Activated B cell treated with CpG ODN at 0.5 μM for 24 hours (primary cell): ENCODE measurements at regions not wholly inside any gene's neighbourhood (a gene's known extent, or its start where the extent isn't known, plus 50 kb on each side); places are given as distances from the start of the nearest gene placed in this dataset.
A peak's percentile ranks its signal among the peaks of the same experiment; 100 is the strongest.
"Not testable (repeated sequence)": the region's sequence is repeated elsewhere in the genome, so short reads cannot be mapped to it uniquely, and the experiment has no call there.

Source experiments
- ATAC-seq: fragments of 200-7000 bp; cut with Tn5 transposase; one replicate; pipeline ENCODE4 v1.10.0; 2021; ENCODE audit warnings: low read depth, mild to moderate bottlenecking, moderate library complexity
- CTCF ChIA-PET: fragments of 350-600 bp; sonication (Branson Sonifier 250); formaldehyde crosslinking; loops from one replicate; lab custom pipeline; 2021; ENCODE audit warnings: antibody characterized with exemption; lab: Charles Lee
- POLR2A ChIA-PET: fragments of 350-600 bp; sonication (Branson Sonifier 250); formaldehyde crosslinking; loops from one replicate; lab custom pipeline; 2021; ENCODE audit warnings: antibody characterized with exemption; lab: Charles Lee
- DNase-seq: peaks from one replicate; pipeline ENCODE4 v3.0.0; 2022
- H3K27ac Mint-ChIP-seq: one replicate; pipeline ENCODE4 v1.8.0; 2020; ENCODE audit warnings: mixed read lengths
- H3K27me3 Mint-ChIP-seq: one replicate; pipeline ENCODE4 v1.8.0; 2021; ENCODE audit warnings: mixed read lengths
- H3K36me3 Mint-ChIP-seq: one replicate; pipeline ENCODE4 v1.8.0; 2021; ENCODE audit warnings: low read depth, mixed read lengths
- H3K4me1 Mint-ChIP-seq: one replicate; pipeline ENCODE4 v1.8.0; 2021; ENCODE audit warnings: mixed read lengths
- H3K4me3 Mint-ChIP-seq: one replicate; pipeline ENCODE4 v1.8.0; 2020; ENCODE audit warnings: mild to moderate bottlenecking, mixed read lengths
- H3K9me3 Mint-ChIP-seq: one replicate; pipeline ENCODE4 v1.8.0; 2020; ENCODE audit warnings: mixed read lengths
- CTCF ChIP-seq: fragments of 200-600 bp; IDR thresholded peaks from one replicate; pipeline ENCODE4 v1.8.0; 2022; ENCODE audit warnings: antibody characterized with exemption, mild to moderate bottlenecking
- intact Hi-C: fragments of 100-400 bp; cut with micrococcal nuclease; formaldehyde crosslinking; loops from one replicate; pipeline ENCODE4 v1.15.1; 2024

- ATAC-seq (no peak), DNase-seq (no peak)
- ChIA-PET POLR2A (interaction anchor here (0.7 kb wide), 1 partner anchor 11 kb away, joined by 8 read pairs; no protein-coding TSS in a partner anchor), CTCF (no interaction called here)
- Mint-ChIP-seq H3K27ac (no peak overlapping the region), H3K27me3 (no peaks in the 10 kb centered on the region), H3K4me3 (no peak overlapping the region), H3K9me3 (no peaks in the 10 kb centered on the region), H3K4me1 (no peaks in the 10 kb centered on the region), H3K36me3 (no peaks in the 10 kb centered on the region)
- TF ChIP-seq CTCF: no peak
- intact Hi-C loops: loop anchor here (5.0 kb wide), 1 partner anchor 428 kb away; no protein-coding TSS in a partner anchor
Measured at GRCh38 chr13:50509771-50510441, 333.6 kb downstream of the DLEU7 start.

GRCh38 chr13:50510885-50511545, 332.5 kb downstream of the DLEU7 start:
- not testable (repeated sequence) for DNase-seq, H3K27ac Mint-ChIP-seq, H3K4me1 Mint-ChIP-seq, H3K27me3 Mint-ChIP-seq, H3K9me3 Mint-ChIP-seq, H3K36me3 Mint-ChIP-seq, ATAC-seq, H3K4me3 Mint-ChIP-seq
- POLR2A ChIA-PET: interaction anchor here (2.8 kb wide), 1 partner anchor 514 kb away, joined by 28 read pairs; the partner anchor contains the start of gene TRIM13
- CTCF ChIA-PET: interaction anchor here (2.9 kb wide), 1 partner anchor 290 kb away, joined by 12 read pairs; no protein-coding TSS in a partner anchor
- intact Hi-C loops: loop anchor here (5.0 kb wide), 1 partner anchor 429 kb away; no protein-coding TSS in a partner anchor

GRCh38 chr13:50511877-50512341, 331.6 kb downstream of the DLEU7 start:
- peaks cover 3% of the 10 kb centered on the region for H3K4me1 Mint-ChIP-seq
- intact Hi-C loops: loop anchor here (1.0 to 5.0 kb wide), 5 partner anchors 267 to 430 kb away; no protein-coding TSS in a partner anchor
- POLR2A ChIA-PET: interaction anchor here (0.6 to 2.8 kb wide), 22 partner anchors 15 to 575 kb away, joined by 3 to 31 read pairs (median 8); partner anchors contain the start of genes RNASEH2B, SPRYD7 and TRIM13
- DNase-seq: no peak
- ATAC-seq: peak; percentile 63
- no peaks in the 10 kb centered on the region for H3K36me3 Mint-ChIP-seq
- H3K27ac Mint-ChIP-seq: no peak overlapping the region
- no peak for TF ChIP-seq CTCF
- no peaks in the 10 kb centered on the region for H3K27me3 Mint-ChIP-seq
- no peaks in the 10 kb centered on the region for H3K9me3 Mint-ChIP-seq
- H3K4me3 Mint-ChIP-seq: no peak overlapping the region
- CTCF ChIA-PET: interaction anchor here (0.7 to 2.9 kb wide), 5 partner anchors 267 to 535 kb away, joined by 3 to 12 read pairs (median 4); no protein-coding TSS in a partner anchor

GRCh38 chr13:50512474-50513299, 330.8 kb downstream of the DLEU7 start:
- ChIA-PET POLR2A (interaction anchor here (0.6 to 2.8 kb wide), 27 partner anchors 14 to 1265 kb away, joined by 3 to 31 read pairs (median 6); partner anchors contain the start of genes CDADC1, RNASEH2B, SPRYD7 and TRIM13), CTCF (interaction anchor here (0.7 to 2.9 kb wide), 7 partner anchors 126 to 536 kb away, joined by 3 to 12 read pairs (median 3); no protein-coding TSS in a partner anchor)
- Mint-ChIP-seq H3K4me3 (no peak overlapping the region), H3K27me3 (no peaks in the 10 kb centered on the region), H3K9me3 (no peaks in the 10 kb centered on the region), H3K4me1 (peaks cover 3% of the 10 kb centered on the region), H3K27ac (no peak overlapping the region), H3K36me3 (no peaks in the 10 kb centered on the region)
- DNase-seq: peak; percentile 40
- TF ChIP-seq CTCF: no peak
- peak; percentile 81 for ATAC-seq
- intact Hi-C loops: loop anchor here (1.0 to 5.0 kb wide), 5 partner anchors 268 to 430 kb away; no protein-coding TSS in a partner anchor
